AG04449 (cell line): ENCODE measurements at regions not wholly inside any gene's neighbourhood (a gene's known extent, or its start where the extent isn't known, plus 50 kb on each side); places are given as distances from the start of the nearest gene placed in this dataset.

Experiments
- CTCF ChIA-PET: fragments of 350-600 bp; formaldehyde crosslinking; extraction: SDS; loops from one replicate; lab custom pipeline; 2021; ENCODE audit warnings: antibody characterized with exemption; lab: Yijun Ruan, JAX
- POLR2A ChIA-PET: fragments of 400-600, 350-600 bp; formaldehyde crosslinking; extraction: SDS; loops from one replicate; lab custom pipeline; 2020; ENCODE audit warnings: antibody characterized with exemption, inconsistent platforms; lab: Yijun Ruan, JAX
- DNase-seq: peaks from one replicate; pipeline ENCODE4 v3.0.0-alpha.2; 2010; ENCODE audit warnings: low read depth, low spot score
- H3K4me3 ChIP-seq: 2 replicates; pipeline ENCODE4 v1.5.1; 2011; ENCODE audit warnings: low read depth, mild to moderate bottlenecking, control low read depth, low read length
- CTCF ChIP-seq: IDR thresholded peaks from one replicate; pipeline ENCODE4 v1.5.1; 2011; ENCODE audit warnings: mild to moderate bottlenecking, moderate library complexity, low read length, control low read depth, inconsistent platforms; ENCODE audit not compliant: insufficient read depth; ENCODE audit errors: missing control alignments

DNA sequence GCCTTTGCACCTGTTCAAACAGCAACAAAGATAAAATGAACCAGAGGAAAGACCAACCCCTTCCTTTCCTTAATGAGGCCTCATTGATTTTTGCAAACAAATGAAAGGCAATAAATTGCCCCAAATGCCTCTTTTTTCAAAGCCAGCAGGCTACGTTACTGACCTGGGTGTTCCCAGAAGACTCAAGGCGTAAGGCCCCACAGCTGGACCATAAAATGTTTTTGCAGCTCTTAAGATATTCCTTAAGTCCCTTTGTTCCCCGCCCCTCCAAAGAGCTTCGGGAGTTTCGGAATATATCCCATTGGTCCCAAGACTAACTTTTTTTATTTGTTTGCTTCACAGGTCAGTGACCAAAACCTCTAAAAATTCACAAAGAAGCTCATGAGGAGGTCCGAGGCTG, 462.9 kb upstream of the PRICKLE1 start:
- H3K4me3 ChIP-seq: no peak overlapping the region
- CTCF ChIA-PET: no interaction called here
- TF ChIP-seq CTCF: no peak
- POLR2A ChIA-PET: no interaction called here
- DNase-seq: no peak

DNA sequence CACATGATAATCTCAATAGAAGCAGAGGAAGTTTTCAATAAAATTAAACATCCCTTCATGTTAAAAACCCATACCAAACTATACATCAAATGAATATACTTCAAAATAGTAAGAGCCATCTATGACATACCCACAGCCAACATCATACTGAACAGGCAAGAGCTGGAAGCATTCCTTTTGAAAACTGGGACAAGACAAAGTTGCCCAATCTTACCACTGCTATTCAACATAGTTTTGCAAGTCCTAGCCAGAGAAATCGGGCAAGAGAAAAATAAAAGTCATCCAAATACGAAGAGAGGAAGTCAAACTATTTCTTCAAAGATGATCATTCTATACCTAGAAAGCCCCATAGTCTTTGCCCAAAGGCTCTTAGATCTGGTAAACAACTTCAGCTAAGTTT, 454.7 kb upstream of the PRICKLE1 start:
- ChIA-PET POLR2A (no interaction called here), CTCF (no interaction called here)
- no peak overlapping the region for H3K4me3 ChIP-seq
- DNase-seq: no peak
- no peak for TF ChIP-seq CTCF

GRCh38 chr12:43038991-43039390, 449.4 kb upstream of the PRICKLE1 start:
- ChIA-PET POLR2A (no interaction called here), CTCF (no interaction called here)
- no peak overlapping the region for H3K4me3 ChIP-seq
- no peak for DNase-seq
- no peak for TF ChIP-seq CTCF

- H3K4me3 ChIP-seq: no peak overlapping the region
- ChIA-PET CTCF (no interaction called here), POLR2A (no interaction called here)
- no peak for DNase-seq
- no peak for TF ChIP-seq CTCF
Measured at GRCh38 chr12:43029971-43030370, 440.4 kb upstream of the PRICKLE1 start.

- DNase-seq: no peak
- POLR2A ChIA-PET: no interaction called here
- CTCF ChIA-PET: no interaction called here
- no peak for TF ChIP-seq CTCF
- no peak overlapping the region for H3K4me3 ChIP-seq
Measured at GRCh38 chr12:43028826-43029225, 439.3 kb upstream of the PRICKLE1 start.

DNA sequence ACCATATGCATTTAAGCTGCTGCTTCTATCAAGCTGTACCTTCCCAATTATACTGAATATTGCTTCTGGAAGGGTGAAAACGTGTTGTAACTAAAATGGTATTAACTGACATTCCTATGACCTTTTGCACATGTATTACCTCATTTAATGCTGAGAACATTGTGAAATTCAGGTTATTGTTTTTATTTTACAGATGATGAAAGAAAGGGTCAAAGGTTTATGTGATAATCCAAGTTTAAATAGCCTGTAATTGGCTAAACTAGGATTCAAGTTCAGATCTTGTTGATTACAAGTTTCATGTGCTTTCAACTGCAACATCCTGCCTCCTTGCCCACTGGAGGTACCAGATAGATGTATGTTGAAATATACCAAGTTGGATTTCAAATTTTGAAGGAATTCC, 433.3 kb upstream of the PRICKLE1 start:
- no peak for DNase-seq
- POLR2A ChIA-PET: no interaction called here
- H3K4me3 ChIP-seq: no peak overlapping the region
- TF ChIP-seq CTCF: no peak
- CTCF ChIA-PET: no interaction called here
